Dermis blood vessel endothelial cell (primary cell): ENCODE measurements at regions not wholly inside any gene's neighbourhood (a gene's known extent, or its start where the extent isn't known, plus 50 kb on each side); places are given as distances from the start of the nearest gene placed in this dataset.
A peak's percentile ranks its signal among the peaks of the same experiment; 100 is the strongest.
"Not testable (repeated sequence)": the region's sequence is repeated elsewhere in the genome, so short reads cannot be mapped to it uniquely, and the experiment has no call there.

Experiments used
- DNase-seq: peaks from one replicate; pipeline ENCODE4 v3.0.0; 2010

DNA sequence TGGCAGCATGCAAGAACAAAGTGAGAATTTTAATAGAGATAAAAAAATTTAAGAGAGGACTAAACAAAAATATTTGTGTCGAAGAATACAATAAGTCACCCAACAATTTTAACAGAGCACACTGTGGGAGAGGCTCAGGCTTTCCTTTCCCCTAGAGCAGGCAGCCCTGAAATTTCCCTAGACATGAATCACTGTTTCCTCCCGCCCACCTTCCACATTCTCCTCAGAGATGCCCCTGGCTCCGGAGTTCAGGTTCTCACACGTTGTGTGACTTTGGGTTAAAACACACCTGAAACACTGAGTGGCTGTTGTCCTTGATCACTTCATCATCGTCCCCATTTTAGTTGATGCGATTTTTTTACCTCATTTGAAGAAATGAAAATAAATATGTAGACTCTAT, 1231.1 kb downstream of the TMEM121 start:
- not testable (repeated sequence) for DNase-seq

- DNase-seq: not testable (repeated sequence)
These were observed 1235.8 kb downstream of the TMEM121 start for GRCh38 chr14:106761886-106762816.

DNA sequence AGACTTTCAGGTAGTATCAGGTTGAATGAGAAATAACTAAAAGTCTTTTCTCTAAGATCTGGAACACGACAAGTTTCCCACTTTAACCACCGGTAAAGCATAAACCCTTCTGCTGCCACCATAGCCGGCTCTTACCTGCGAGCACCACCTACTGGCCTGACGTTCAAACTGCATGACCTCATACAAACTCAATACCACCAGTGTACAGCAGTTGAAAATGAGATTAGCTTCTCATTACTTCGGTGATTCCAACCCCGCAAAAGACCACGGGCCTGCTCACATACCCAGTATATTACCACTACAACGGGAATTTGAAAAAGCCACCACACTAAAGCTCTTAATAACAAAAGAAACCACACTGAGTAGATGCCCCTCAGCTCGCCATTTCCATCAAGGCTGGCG, 1238.6 kb downstream of the TMEM121 start:
- peak; percentile 13 for DNase-seq

- no peak for DNase-seq
These were observed 1239.8 kb downstream of the TMEM121 start for GRCh38 chr14:106766145-106766544.

DNA sequence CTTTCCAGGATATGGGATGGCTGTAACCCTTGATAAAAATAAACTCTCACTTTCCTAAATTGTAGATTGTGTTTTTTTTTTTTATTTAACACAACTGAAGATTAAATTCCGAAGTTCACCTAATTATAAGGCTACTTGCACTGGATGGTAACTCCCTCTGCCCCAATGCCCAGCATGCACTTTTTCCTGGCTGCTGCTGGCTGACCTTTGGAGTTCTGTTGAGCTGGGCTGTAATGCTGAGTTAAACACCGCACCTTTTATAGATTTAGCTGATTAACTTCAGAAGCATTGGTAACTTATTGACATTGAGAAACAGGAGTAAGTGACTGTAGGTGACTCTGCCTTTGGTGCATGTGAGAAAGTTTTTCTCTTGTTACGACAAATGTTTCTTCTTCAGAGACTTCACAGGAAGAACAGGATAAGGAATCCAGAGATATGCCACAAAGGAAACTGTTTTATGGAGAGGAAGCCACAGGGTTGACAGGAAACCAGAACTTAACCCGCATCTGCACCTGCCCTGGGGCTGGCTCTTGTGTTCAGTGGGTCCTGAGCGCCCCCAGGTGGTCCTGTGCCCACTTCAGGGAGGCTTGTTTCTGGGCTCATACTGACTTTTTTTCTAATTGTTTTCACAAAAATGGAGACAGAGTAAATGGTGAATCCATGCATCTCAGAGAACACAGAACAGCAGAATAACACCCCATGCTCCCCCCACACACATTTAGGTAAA, 1240.3 kb downstream of the TMEM121 start:
- DNase-seq: peak; percentile 7

DNA sequence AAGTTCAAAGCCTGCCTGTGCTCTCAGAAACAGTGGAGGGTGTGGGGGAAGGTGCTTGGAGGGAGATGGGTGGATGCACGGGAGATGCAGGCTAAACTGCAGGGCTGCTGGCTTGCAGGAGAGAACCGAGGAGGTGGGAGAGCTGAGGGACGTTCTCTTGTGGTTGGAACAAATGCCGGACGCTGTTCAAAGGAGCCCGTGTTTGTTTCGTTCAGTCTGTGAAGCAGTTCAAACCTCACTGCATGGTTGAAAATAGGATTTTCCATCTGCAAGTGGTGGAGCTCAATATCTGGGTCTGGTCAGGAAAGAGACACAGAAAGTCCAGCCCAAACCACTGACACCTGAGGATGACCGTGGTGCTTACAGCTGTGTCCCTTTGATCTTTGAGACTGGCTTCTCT, 1241.8 kb downstream of the TMEM121 start:
- DNase-seq: not testable (repeated sequence)

GRCh38 chr14:106768972-106769700, 1242.8 kb downstream of the TMEM121 start:
- DNase-seq: not testable (repeated sequence)

DNA sequence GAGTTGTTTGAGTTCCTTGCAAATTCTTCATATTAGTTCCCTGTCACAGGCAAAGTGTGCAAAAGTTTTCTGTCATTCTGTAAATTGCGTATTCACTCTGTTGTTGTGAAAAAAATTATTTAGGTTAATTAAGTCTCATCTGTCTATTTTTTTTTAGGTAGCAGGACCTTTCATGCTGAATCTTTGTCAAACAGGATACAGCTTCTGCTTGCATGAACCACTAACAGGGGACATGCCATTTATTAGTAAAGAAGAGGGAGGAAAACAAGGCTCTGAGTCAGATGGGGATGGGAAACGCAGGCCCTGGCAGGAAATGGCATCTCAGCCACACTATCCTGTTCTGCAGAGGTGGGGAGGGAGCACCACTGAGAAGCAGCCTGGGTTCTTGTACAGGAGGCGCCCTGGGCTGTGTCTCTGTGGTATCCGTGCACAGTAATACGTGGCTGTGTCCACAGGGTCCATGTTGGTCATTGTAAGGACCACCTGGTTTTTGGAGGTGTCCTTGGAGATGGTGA, 1243.8 kb downstream of the TMEM121 start:
- DNase-seq: not testable (repeated sequence)

- not testable (repeated sequence) for DNase-seq
These were observed 1248.6 kb downstream of the TMEM121 start for GRCh38 chr14:106774889-106775480.

GRCh38 chr14:106776395-106776983, 1250.1 kb downstream of the TMEM121 start:
- no peak for DNase-seq

GRCh38 chr14:106778986-106779385, 1252.6 kb downstream of the TMEM121 start:
- no peak for DNase-seq

GRCh38 chr14:106786697-106787096, 1260.3 kb downstream of the TMEM121 start:
- DNase-seq: no peak

GRCh38 chr14:106787626-106788025, 1261.2 kb downstream of the TMEM121 start:
- no peak for DNase-seq

DNA sequence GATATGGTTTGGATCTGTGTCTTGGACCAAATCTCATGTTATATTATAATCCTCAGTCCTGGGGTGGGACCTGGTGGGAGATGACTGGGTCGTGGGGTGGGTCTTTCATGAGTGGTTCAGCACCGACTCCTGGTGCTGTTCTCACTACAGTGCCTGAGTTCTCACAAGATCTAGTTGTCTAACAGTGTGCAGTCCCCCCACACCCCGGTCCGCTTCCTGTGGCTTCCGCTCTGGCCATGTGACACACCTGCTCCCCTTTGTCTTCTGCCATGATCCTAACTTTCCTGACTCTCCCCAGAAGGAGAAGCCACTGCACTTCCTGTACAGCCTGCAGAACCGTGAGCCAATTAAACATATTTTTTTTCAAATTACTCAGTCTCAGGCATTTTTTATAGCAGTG, 1262.2 kb downstream of the TMEM121 start:
- DNase-seq: no peak

DNA sequence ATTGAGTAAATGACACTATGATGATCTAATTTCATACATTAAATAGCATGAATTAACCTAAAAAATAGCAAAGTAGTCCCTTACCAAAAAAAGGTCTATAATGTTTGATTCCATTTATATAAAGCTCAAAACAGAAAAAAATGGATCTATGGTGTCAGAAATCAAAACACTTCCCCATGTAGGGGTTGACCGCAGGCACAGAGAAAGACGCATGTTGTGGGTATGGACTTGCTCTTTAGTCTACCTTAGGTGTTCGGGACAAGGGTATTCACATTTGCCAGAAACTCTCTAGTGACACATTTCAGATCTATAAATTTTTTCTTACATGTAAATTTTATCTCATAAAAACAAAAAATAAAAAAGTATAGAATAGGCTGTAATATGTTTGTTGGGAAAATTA, 1262.9 kb downstream of the TMEM121 start:
- no peak for DNase-seq

- peak; percentile 1 for DNase-seq
These were observed 1264.0 kb downstream of the TMEM121 start for GRCh38 chr14:106790189-106791036.

GRCh38 chr14:106792543-106792942, 1266.2 kb downstream of the TMEM121 start:
- no peak for DNase-seq

- DNase-seq: not testable (repeated sequence)
These were observed 1271.8 kb downstream of the TMEM121 start for GRCh38 chr14:106798166-106798565.

- no peak for DNase-seq
These were observed 1276.3 kb downstream of the TMEM121 start for GRCh38 chr14:106802413-106803364.

DNA sequence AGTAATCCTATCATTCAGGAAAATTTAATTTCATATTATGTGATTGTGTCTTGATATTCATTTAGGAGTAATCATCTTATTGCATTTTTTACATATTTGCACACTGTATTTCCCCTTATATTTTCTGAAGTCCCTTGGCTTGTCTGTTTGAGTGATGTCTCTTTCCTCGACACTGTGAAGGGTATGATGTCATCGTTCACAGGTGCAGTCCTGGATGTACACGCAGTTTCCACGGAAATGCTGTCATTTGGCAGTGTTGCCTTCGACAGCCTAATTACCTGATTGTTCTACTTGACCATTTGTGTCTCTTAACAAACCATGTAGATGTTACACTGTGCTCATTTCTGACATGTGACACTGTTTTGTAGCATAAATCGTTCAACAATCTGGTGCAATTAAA, 1277.0 kb downstream of the TMEM121 start:
- no peak for DNase-seq
